ENCODE measurements at regions not wholly inside any gene's neighbourhood (a gene's known extent, or its start where the extent isn't known, plus 50 kb on each side); places are given as distances from the start of the nearest gene placed in this dataset.

- TF ChIP-seq CTCF (IDR thresholded peaks at IDR 0.05; ENCODE audit: poor library complexity, severe bottlenecking) (no peak), REST (IDR thresholded peaks at IDR 0.05; ENCODE audit: borderline replicate concordance) (no peak), EP300 (conservative IDR thresholded peaks at IDR 0.05; ENCODE audit: poor library complexity, severe bottlenecking) (no peak), SMC3 (conservative IDR thresholded peaks at IDR 0.05; ENCODE audit: poor library complexity) (no peak), EZH2 (IDR thresholded peaks at IDR 0.05; ENCODE audit: borderline replicate concordance, insufficient read depth, low read length, poor library complexity, severe bottlenecking) (no peak), POLR2AphosphoS5 (IDR thresholded peaks at IDR 0.05) (no peak)
These were observed 153.1 kb upstream of the DPH6 start for GRCh38 chr15:35698966-35699575.

Measured in neural cell (in vitro differentiated cells).